GM19324 (cell line): ENCODE measurements at regions not wholly inside any gene's neighbourhood (a gene's known extent, or its start where the extent isn't known, plus 50 kb on each side); places are given as distances from the start of the nearest gene placed in this dataset.

Experiments
- ATAC-seq: cut with Tn5 transposase; IDR thresholded peaks from one replicate; pipeline ENCODE4 v1.9.1; 2021; ENCODE audit warnings: mild to moderate bottlenecking, moderate library complexity; ENCODE audit not compliant: unreplicated experiment, low FRiP score

DNA sequence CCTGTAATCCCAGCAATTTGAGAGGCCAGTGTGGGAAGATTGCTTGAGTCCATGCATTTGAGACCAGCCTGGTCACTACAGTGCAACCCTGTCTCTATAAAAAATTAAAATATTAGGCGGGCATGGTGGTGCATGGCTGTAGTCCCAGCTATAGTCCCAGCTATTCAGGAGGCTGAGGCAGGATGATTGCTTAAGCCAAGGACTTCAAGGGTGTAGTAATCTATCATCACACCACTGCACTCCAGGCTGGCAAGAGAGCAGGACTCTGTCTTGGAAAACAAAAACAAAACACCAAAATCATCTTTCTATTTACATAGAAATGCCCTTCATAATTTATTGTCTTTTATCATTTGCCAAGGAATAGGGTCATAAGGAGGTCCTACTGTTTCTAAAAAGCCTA, 1274.1 kb upstream of the NCAM2 start:
- ATAC-seq: no peak

DNA sequence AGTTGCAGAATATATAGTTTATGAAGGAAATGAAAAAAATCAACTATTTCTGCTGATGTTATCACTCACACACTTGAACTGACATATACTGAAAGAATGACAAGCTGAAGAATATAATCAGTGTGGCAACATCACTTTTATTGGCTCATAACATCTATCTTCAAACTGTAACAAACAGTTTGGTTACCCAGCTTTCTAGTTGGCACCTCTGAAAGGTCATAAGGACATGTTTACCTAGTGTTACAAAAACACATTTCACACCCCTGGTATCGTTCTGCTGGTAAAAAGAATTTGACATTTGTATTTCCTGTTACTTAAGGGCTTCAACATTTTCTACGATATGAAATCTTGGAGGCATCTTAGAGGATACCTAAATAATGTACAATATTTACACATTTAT, 1267.0 kb upstream of the NCAM2 start:
- ATAC-seq: no peak

DNA sequence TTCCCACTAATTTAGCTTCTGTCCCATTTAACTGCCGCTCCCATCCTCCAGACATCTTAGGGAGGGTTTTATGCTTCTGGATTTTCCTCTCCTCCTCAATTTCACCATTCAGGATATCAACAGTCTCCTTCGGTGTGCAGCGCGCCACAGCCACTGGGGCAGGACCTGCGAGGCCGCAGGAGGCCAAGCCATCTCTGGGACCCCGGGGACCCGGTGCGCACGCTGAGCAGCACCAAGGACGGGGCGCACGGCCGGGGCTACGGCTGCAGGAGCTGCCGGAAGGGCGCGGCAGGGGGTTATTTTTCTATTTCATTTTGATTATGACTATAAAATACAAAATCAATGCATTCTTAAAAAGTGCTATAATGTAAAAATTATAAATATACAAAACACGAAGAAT, 1238.4 kb upstream of the NCAM2 start:
- no peak for ATAC-seq

DNA sequence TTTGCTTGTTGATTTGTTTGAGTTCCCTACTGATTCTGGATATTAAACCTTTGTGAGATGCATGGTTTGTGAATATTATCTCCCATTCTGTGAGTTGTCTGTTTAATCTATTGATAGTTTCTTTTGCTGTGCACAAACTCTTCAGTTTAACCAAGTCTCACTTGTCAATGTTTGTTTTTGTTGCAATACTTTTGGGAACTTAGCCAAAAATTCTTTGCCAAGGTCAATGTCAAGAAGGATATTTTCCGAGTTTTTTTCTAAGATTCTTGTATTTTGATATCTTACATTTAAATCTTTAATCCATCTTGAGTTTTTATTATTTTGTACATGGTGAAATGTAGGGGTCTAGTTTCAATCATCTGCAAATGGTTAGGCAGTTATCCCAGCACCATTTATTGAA, 1230.7 kb upstream of the NCAM2 start:
- ATAC-seq: no peak

DNA sequence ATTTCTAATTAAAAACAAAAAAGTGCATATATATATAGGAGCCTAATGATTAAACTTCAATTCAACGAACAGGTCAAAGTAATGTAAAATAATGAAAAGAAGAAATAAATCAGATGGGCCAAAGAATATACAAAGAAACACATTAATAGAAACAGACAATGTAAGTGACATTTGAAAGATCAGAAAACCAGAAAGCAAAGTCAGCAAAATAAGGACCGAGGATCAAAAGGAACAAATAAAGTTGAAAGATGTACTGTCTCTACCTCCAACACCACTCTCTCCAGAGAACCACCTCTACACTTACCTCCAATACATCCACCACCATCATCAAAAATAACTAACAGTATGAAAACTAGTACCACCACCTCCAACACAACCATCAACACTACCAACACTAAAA, 1226.3 kb upstream of the NCAM2 start:
- ATAC-seq: no peak

DNA sequence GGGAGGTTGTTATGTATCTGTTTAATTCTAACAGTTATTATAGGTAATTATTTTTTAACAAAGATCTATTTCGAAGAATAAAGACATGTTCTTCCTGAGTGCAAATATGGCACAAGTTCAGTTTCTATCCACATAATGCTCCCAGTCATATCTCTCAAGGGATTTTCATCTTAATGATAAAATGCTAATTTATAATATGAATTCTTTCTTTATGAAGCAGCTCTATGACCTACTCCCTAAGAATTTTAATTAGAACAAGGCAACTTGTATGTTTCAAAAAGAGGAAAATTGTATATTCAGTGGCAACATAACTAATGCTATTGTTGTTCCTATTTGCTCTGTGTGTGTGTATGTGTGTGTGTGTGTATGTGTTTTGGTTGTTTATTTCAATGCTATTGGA, 1222.1 kb upstream of the NCAM2 start:
- no peak for ATAC-seq

DNA sequence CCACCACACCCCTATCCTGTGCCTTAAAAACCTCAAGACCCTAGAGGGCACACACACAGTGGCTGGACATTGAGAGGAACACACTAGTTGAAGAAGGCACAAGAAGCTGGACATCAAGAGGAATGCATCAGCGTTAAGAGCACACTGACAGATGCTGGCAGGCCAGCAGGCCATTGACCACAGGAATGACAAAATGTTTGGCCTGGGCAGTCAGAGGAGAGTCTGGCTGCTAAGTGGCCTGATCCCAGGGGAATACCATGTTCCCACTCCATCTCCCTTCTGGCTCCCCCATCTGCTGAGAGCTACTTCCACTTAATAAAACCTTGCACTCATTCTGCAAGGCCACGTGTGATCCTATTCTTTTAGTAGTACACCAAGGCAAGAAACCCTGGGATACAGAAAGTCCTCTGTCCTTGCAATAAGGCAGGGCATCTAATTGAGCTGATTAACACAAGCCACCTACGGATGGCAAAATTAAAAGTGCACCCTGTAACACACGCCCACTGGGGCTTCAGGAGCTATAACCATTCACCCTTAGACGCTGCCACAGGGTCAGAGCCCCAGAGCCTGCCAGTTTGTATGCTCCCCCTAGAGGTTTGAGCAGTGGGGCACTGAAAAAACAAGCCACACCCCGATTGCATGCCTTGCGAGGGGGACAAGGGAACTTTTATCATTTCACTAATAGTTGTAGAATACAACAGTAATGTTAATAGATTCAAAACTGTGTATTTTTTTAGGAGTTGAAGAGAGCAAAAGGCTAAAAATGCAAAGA, 1216.1 kb upstream of the NCAM2 start:
- ATAC-seq: no peak

DNA sequence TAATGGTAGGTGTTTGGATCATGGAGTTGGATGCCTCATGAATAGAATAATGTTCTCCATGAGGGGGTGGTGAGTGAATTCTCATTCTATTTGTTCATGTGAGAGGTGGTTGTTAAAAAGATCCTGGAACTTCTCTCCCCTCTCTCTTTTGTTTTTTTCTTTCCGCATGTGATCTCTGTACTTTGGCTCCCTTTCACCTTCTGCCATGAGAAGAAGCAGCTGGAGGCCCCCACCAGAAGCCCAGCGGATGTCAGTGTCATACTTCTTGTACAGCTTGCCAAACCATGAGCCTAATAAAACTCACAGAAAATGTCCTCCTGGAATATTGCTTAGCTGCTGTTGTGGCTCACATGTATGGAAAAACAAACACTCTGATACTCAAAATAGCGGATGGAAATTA, 1212.3 kb upstream of the NCAM2 start:
- no peak for ATAC-seq

DNA sequence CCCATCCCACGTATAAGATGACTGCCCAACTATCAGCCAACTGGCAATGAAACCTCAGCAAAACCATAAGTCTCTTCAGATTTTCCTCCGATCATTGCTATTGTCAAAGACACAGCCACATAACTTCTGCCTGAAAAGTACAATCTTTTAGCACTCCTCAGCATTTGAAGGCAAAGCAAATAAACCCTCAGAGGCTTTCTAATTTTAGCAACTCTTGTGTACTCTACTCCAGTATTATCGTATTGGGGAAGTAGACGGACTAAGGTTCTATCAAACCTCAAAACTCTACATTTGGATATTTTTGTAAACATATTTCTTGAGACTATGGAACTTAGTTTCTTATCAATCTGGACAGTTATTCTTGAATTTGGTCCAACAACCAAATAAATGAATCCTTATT, 1206.2 kb upstream of the NCAM2 start:
- ATAC-seq: no peak

DNA sequence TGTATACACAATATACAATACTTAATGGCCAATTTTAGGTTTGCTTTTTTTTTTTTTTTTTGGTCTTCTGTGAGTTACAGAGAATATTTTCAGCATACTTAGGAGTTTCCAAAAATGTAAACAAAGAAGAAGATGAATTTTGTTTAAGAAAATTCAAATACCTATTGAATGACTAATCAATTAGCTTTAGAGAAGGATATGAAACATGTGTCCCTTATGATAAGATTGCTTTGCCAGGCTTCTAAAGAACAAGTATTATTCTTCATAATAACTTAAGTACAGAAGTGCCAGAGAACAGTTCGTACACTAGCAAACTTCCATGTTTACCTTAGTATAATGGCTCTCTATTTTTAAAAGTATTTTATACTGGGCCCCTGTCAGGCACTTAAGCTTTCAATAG, 1191.0 kb upstream of the NCAM2 start:
- ATAC-seq: no peak

DNA sequence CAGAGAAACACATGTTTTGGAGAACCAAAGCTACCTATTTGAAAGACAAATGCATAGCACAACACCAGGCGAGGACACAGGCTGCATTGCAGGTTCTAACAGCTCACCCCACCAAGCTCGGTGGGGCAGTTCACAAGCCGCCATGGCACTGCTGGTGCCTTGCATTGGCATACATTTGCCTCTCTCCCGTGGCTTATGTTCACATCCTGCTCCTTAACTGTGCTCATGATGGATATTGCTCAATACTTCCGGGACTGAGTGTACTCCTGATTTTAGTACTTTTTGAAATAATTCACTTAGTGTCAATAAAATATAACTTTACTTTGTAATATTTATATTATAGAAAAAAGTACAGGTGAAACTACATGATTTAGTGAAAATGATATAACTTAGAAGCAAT, 1187.4 kb upstream of the NCAM2 start:
- no peak for ATAC-seq

DNA sequence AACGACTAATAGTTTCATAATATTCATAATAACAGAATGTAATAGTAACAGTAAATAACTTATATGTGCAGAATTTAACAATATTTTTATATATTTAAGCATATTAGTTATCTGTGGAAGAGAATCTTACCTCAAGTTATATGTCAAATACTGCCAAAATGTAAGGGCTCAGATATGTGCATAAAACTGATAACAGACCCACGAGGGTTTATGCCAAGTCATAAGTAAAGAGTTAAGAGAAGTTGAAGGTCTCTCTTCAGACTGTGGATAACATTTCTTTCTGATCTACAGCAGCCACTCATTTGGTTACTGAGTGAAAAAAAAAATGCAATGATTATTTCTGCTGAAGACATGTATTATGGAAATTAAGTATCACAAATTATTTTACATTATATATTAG, 1167.8 kb upstream of the NCAM2 start:
- no peak for ATAC-seq

DNA sequence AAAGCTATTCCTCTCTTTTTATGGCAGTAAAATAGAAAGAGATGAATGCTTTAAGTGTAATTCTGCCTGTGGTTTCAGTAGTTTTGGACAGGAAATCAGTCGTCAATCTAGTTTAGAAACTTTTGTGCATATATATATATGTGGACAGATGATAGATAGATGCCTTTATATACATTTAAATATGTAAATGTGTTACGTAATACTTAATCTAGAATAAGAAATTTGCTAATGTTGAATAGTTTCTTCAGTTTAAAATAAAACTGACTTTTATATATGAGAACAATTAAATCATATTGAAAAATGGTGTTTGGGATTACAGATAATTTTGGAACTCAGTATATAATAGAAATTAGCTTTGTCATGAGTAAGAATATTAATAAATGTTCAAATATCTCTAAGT, 1165.7 kb upstream of the NCAM2 start:
- no peak for ATAC-seq

DNA sequence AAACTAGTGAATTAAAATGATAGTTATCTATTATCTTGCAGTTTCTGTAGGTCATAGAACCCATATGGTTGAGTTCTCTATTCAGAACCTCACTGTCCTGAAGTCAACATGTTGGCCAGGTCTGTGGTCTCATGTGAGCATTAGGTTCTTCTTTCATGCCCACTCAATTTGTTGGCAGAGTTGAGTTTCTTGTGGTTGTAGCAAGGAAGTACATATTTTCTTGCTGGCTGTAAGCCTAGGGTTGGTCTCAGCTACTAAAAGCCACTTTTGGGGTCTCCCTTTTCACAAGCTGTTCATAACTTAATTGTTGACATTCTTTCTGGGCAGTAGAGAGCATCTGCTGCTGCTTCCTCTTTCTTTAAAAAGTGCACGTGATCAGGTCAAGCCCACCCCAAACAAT, 1165.1 kb upstream of the NCAM2 start:
- no peak for ATAC-seq

DNA sequence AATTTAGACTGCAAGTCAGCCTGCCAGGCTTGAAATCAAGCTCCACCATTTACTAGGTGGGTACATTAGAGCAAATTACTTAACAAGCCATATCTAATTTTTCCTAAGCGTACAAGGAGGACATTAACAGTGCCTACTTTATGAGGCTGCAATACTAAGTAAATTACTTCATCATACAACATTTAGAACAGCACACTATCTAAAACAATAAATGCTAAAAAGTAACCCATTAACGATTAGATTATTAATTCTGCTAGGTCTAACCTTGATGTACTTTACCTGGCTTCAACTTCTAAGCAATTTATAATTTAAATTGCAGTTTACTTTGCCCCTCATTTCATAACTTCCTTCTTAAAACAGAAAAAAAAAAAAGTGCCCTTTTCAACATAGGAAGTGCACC, 1155.6 kb upstream of the NCAM2 start:
- no peak for ATAC-seq

DNA sequence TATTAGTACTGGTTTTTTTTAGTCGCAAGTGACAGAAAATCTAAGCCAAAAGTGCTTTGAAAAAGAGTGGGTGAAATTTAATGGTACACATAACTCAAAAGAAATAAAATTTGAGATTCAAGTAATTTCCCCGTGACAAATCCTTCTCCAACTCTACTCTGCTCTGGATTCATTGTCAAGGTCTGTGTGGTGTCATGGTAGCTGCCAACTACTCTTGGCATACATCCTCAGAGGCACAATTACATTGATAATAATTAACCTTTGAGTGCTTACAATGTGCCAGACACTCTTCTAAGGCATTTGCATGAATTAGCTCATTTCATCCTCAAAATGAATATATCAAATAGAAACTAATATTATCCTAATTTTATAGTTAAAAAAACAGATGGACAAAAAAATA, 1153.9 kb upstream of the NCAM2 start:
- no peak for ATAC-seq

DNA sequence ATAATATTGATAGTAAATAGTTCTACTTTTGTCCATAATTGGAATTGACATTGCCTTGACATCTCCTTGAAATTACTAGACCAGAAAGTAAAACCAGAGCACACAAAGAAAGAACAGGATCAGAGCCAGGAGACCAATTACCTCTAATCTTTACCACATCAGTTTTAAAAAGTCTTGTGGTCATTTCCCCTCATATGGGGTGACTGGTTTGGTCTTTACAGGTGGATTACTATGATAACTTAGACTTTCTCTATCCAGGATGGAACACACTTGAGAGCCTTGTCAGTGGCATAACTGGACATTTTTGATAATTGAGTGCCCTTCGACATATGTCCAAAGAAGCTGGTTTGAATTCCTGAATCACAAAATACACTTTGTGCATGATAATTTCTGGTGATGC, 1148.1 kb upstream of the NCAM2 start:
- ATAC-seq: no peak

DNA sequence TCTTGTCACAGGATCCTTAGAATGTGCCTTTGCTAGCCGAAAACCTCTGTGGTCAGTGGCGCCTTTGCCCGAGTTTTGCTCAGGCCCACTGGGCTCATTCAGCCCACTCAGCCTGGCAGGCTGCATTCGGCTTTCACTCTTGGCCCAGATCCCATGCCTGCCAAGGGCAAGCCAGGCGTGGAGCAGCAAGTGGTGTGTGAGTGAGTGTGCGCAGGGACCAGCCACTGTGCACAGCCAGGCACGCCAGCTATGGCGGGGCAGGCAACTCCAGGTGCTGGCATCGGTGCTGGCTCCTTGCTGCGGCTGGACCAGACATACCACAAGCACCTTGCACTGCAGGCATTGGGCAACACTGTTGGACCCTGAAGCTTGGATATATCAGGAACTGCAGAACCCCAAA, 1145.1 kb upstream of the NCAM2 start:
- no peak for ATAC-seq

DNA sequence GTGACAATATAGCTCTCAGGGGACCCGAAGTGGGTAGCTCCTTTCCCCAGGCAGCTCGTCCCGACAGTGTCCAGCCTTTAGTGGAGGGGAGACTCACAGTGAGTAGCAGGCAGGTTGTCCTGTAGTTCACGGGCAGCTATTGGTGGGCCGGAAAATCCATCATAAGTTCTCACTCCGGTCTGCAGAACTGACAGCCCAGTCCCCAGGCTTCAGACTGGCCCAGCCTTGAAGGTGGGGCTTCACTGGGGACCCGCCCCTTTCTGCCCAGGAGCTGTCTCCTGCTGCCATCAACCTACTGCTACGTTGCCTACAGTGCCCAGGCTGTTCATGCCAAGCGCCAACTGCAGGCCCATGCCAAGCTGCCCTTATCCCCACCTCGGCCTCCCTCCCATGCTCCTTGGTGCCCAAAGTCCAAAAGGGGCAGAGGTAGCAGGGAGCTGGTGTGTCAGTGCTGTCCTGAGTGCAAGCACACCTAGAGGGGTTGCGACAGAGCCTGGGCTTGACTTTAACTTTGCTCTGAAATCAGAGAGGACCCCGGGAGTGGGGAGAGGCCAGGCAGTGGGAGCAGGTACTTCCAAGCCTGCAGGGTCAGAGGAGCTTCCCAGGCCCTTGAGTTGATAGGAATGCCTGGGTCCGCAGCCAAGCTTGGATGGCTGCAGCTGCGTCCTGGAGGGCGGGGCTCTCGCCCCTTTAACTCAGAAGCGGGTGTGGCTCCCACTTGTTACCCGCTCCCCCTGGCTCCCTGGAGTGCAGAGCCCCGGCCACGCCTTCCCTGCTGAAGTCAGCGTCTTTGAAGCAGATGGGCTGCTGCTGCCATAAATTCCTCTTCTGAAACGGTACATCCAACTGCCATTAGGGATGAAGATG, 1144.3 kb upstream of the NCAM2 start:
- ATAC-seq: no peak

DNA sequence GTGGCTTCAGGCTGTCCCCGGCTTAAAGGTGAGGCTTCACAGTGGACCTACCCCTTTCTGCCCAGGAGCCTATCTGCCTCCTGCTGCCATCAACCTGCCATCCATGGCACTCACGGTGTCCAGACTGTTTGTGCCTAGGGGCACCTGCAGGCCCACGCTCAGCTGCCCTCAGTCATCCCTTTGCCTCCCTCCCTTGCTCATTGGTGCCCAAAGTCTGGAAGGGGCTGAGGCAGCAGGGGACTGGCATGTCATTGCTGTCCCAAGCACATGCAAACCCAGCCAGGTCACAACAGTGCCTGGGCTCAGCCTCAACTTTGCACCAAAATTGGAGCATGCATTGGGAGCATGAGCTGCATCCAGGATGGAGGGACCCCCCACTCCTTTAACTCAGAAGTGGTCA, 1142.7 kb upstream of the NCAM2 start:
- ATAC-seq: no peak

DNA sequence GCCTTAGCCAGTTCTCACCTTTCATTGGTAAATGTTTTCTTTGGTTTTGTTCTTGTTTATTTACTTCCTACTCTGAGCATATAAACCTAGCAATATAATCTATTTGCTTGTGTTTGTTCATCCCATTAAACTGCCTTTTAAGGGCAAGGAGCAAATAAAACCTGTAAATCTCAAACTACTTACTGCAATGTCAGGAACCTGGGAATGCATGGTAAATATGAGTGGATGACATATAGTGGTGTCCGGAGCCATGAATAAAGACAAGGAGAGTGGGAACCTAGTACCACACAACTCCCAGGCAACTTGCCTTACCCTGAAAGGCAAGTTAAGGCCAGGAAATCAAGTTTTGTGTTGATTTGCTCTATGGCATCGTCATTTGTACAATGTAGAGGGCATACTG, 1133.7 kb upstream of the NCAM2 start:
- no peak for ATAC-seq

DNA sequence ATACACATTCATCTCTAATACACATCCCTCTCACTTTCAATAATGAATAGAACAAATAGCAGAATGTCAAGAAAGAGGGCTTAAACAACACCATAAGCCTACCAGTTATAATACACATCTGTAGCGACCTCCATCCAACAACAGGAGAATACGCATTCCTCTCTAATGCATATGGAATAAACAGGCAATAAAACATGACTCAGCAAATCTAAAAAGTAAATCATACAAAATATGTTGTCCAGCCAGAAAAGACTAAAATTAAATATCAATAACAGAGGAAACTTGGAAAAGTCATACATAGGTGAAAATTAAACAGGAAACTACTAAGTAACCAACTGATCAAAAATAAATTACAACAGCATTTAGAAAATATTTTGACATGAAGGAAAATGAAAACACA, 1127.5 kb upstream of the NCAM2 start:
- no peak for ATAC-seq
